MCF 10A (cell line): ENCODE measurements at regions not wholly inside any gene's neighbourhood (a gene's known extent, or its start where the extent isn't known, plus 50 kb on each side); places are given as distances from the start of the nearest gene placed in this dataset.

Experiments
- BruUV-seq: library from RNA; stranded (reverse); fragments of 400-500 nt; replicated peaks from 2 replicates; lab custom pipeline; 2021; lab: Mats Ljungman, UMichigan
- CTCF ChIA-PET: fragments of 300-600 bp; sonication (Branson Sonifier 250); formaldehyde crosslinking; extraction: SDS; loops from one replicate; lab custom pipeline; 2021; ENCODE audit warnings: antibody characterized with exemption, inconsistent platforms; lab: Yijun Ruan, JAX
- POLR2A ChIA-PET: fragments of 300-600, 350-650 bp; sonication (Branson Sonifier 250); formaldehyde crosslinking; extraction: SDS; loops from one replicate; lab custom pipeline; 2020; ENCODE audit warnings: antibody characterized with exemption, inconsistent platforms; lab: Yijun Ruan, JAX
- DNase-seq: peaks from one replicate; pipeline ENCODE4 v3.0.0-alpha.2; 2018; ENCODE audit not compliant: unreplicated experiment
- H3K27ac Mint-ChIP-seq: one replicate; pipeline ENCODE4 v1.8.0; 2022; ENCODE audit warnings: mild to moderate bottlenecking, low read depth, mixed read lengths; ENCODE audit not compliant: unreplicated experiment
- H3K27me3 Mint-ChIP-seq: one replicate; pipeline ENCODE4 v1.8.0; 2022; ENCODE audit warnings: mixed read lengths; ENCODE audit not compliant: insufficient read depth, unreplicated experiment
- H3K36me3 Mint-ChIP-seq: one replicate; pipeline ENCODE4 v1.8.0; 2022; ENCODE audit warnings: mild to moderate bottlenecking, moderate library complexity, mixed read lengths; ENCODE audit not compliant: insufficient read depth, unreplicated experiment
- H3K4me1 Mint-ChIP-seq: one replicate; pipeline ENCODE4 v1.8.0; 2022; ENCODE audit warnings: mixed read lengths; ENCODE audit not compliant: insufficient read depth, unreplicated experiment
- H3K4me3 Mint-ChIP-seq: one replicate; pipeline ENCODE4 v1.8.0; 2022; ENCODE audit warnings: mild to moderate bottlenecking, moderate library complexity, mixed read lengths; ENCODE audit not compliant: unreplicated experiment
- H3K9me3 Mint-ChIP-seq: one replicate; pipeline ENCODE4 v1.8.0; 2022; ENCODE audit warnings: mixed read lengths; ENCODE audit not compliant: unreplicated experiment
- CTCF ChIP-seq: fragments of 200-600 bp; IDR thresholded peaks from one replicate; pipeline ENCODE4 v1.8.0; 2022; ENCODE audit warnings: antibody characterized with exemption, mild to moderate bottlenecking; ENCODE audit not compliant: unreplicated experiment
- intact Hi-C: fragments of 100-400 bp; cut with micrococcal nuclease; formaldehyde crosslinking; loops from 2 replicates; pipeline ENCODE4 v1.14.1; 2022

- no peaks in the 10 kb centered on the region for H3K27me3 Mint-ChIP-seq
- H3K36me3 Mint-ChIP-seq, result no peaks in the 10 kb centered on the region
- H3K27ac Mint-ChIP-seq, result no peak overlapping the region
- intact Hi-C loops, result no loop called here
- H3K4me1 Mint-ChIP-seq, result no peaks in the 10 kb centered on the region
- no peaks in the 10 kb centered on the region for H3K9me3 Mint-ChIP-seq
- no peak for TF ChIP-seq CTCF
- no peak for DNase-seq
- ChIA-PET POLR2A (no interaction called here), CTCF (no interaction called here)
- no peak overlapping the region for H3K4me3 Mint-ChIP-seq
- no TSS peak for BruUV-seq
Measured at GRCh38 chr10:37566332-37566731, 291.1 kb downstream of the ZNF248 start.

- Mint-ChIP-seq H3K9me3 (no peaks in the 10 kb centered on the region), H3K4me3 (no peak overlapping the region), H3K36me3 (no peaks in the 10 kb centered on the region), H3K27ac (no peak overlapping the region), H3K4me1 (no peaks in the 10 kb centered on the region), H3K27me3 (no peaks in the 10 kb centered on the region)
- CTCF ChIA-PET, result no interaction called here
- intact Hi-C loops, result no loop called here
- BruUV-seq, result no TSS peak
- DNase-seq, result no peak
- no peak for TF ChIP-seq CTCF
- POLR2A ChIA-PET, result no interaction called here
Measured at GRCh38 chr10:37563715-37564108, 293.7 kb downstream of the ZNF248 start.

GRCh38 chr10:37563107-37563714 lies 294.2 kb downstream of the ZNF248 start:
- intact Hi-C loops, result no loop called here
- ChIA-PET CTCF (no interaction called here), POLR2A (no interaction called here)
- Mint-ChIP-seq H3K9me3 (no peaks in the 10 kb centered on the region), H3K4me1 (no peaks in the 10 kb centered on the region), H3K27me3 (no peaks in the 10 kb centered on the region), H3K27ac (no peak overlapping the region), H3K4me3 (no peak overlapping the region), H3K36me3 (no peaks in the 10 kb centered on the region)
- TF ChIP-seq CTCF, result no peak
- no peak for DNase-seq
- no TSS peak for BruUV-seq

- intact Hi-C loops, result no loop called here
- no TSS peak for BruUV-seq
- Mint-ChIP-seq H3K4me1 (no peaks in the 10 kb centered on the region), H3K27ac (no peak overlapping the region), H3K9me3 (no peaks in the 10 kb centered on the region), H3K27me3 (no peaks in the 10 kb centered on the region), H3K4me3 (no peak overlapping the region), H3K36me3 (no peaks in the 10 kb centered on the region)
- TF ChIP-seq CTCF, result no peak
- POLR2A ChIA-PET, result interaction anchor here (0.6 kb wide), 1 partner anchor 9 kb away, joined by 3 read pairs; no protein-coding TSS in a partner anchor
- CTCF ChIA-PET, result interaction anchor here (0.6 kb wide), 1 partner anchor 80 kb away, joined by 3 read pairs; no protein-coding TSS in a partner anchor
- DNase-seq, result no peak
Measured at GRCh38 chr10:37552881-37553280, 304.5 kb downstream of the ZNF248 start.
